ENCODE measurements at regions not wholly inside any gene's neighbourhood (a gene's known extent, or its start where the extent isn't known, plus 50 kb on each side); places are given as distances from the start of the nearest gene placed in this dataset.

DNA sequence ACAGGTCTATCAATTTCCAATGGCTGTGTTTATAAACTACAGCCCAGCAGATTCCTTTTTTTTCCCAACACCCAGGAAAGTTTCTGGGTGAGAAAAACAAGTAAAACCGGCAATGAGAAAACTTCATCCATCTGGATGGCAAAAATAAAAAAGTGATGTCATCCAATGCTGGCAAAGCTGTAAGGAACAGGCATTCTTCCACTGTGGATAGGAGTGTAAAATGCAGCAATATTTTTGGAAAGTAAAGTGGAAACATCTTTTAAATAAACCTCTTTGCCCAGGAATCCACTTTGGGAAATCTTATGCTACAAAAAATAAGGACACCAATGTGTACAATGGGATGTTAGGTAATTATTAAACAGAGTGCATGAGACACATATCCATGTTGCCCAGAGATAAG, 102.1 kb upstream of the NT5E start:
- TF ChIP-seq POLR2A (IDR thresholded peaks at IDR 0.05): no peak
- TF ChIP-seq, protein P1, sequence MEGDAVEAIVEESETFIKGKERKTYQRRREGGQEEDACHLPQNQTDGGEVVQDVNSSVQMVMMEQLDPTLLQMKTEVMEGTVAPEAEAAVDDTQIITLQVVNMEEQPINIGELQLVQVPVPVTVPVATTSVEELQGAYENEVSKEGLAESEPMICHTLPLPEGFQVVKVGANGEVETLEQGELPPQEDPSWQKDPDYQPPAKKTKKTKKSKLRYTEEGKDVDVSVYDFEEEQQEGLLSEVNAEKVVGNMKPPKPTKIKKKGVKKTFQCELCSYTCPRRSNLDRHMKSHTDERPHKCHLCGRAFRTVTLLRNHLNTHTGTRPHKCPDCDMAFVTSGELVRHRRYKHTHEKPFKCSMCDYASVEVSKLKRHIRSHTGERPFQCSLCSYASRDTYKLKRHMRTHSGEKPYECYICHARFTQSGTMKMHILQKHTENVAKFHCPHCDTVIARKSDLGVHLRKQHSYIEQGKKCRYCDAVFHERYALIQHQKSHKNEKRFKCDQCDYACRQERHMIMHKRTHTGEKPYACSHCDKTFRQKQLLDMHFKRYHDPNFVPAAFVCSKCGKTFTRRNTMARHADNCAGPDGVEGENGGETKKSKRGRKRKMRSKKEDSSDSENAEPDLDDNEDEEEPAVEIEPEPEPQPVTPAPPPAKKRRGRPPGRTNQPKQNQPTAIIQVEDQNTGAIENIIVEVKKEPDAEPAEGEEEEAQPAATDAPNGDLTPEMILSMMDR (IDR thresholded peaks at IDR 0.05): no peak
